GM21737 (cell line): ENCODE measurements at regions not wholly inside any gene's neighbourhood (a gene's known extent, or its start where the extent isn't known, plus 50 kb on each side); places are given as distances from the start of the nearest gene placed in this dataset.
"Not testable (repeated sequence)": the region's sequence is repeated elsewhere in the genome, so short reads cannot be mapped to it uniquely, and the experiment has no call there.

Experiments used
- ATAC-seq: cut with Tn5 transposase; IDR thresholded peaks from one replicate; pipeline ENCODE4 v1.9.1; 2021; ENCODE audit warnings: mild to moderate bottlenecking, moderate library complexity; ENCODE audit not compliant: unreplicated experiment

- no peak for ATAC-seq
Measured at GRCh38 chr14:89056394-89056793, 231.9 kb downstream of the TTC8 start.

GRCh38 chr14:89058697-89059096 lies 234.2 kb downstream of the TTC8 start:
- no peak for ATAC-seq

- no peak for ATAC-seq
Measured at GRCh38 chr14:89060191-89060590, 235.7 kb downstream of the TTC8 start.

GRCh38 chr14:89061696-89062095 lies 237.2 kb downstream of the TTC8 start:
- no peak for ATAC-seq

- no peak for ATAC-seq
Measured at GRCh38 chr14:89065879-89066278, 241.4 kb downstream of the TTC8 start.

- ATAC-seq = no peak
Measured at GRCh38 chr14:89067293-89067972, 243.0 kb downstream of the TTC8 start.

GRCh38 chr14:89078021-89078795 lies 253.8 kb downstream of the TTC8 start:
- no peak for ATAC-seq

- no peak for ATAC-seq
Measured at GRCh38 chr14:89085231-89085731, 260.8 kb downstream of the TTC8 start.

- no peak for ATAC-seq
Measured at GRCh38 chr14:89085737-89086382, 261.4 kb downstream of the TTC8 start.

- no peak for ATAC-seq
Measured at GRCh38 chr14:89088530-89088929, 264.1 kb downstream of the TTC8 start.

- ATAC-seq = no peak
Measured at GRCh38 chr14:89089330-89089729, 264.9 kb downstream of the TTC8 start.

- no peak for ATAC-seq
Measured at GRCh38 chr14:89091781-89092180, 267.3 kb downstream of the TTC8 start.

- no peak for ATAC-seq
Measured at GRCh38 chr14:89093083-89093730, 268.8 kb downstream of the TTC8 start.

- ATAC-seq = no peak
Measured at GRCh38 chr14:89095036-89095435, 270.6 kb downstream of the TTC8 start.

- no peak for ATAC-seq
Measured at GRCh38 chr14:89096946-89097345, 272.5 kb downstream of the TTC8 start.

GRCh38 chr14:89098254-89098653 lies 273.8 kb downstream of the TTC8 start:
- ATAC-seq = no peak

GRCh38 chr14:89104171-89104817 lies 279.8 kb downstream of the TTC8 start:
- not testable (repeated sequence) for ATAC-seq

- ATAC-seq = not testable (repeated sequence)
Measured at GRCh38 chr14:89104861-89105260, 280.4 kb downstream of the TTC8 start.
